Fibroblast of pulmonary artery (primary cell): ENCODE measurements at regions not wholly inside any gene's neighbourhood (a gene's known extent, or its start where the extent isn't known, plus 50 kb on each side); places are given as distances from the start of the nearest gene placed in this dataset.

ENCODE experiments used
- DNase-seq: peaks from one replicate; pipeline ENCODE4 v3.0.0-alpha.2; 2010; ENCODE audit warnings: low read depth
- H3K4me3 ChIP-seq: replicated peaks from 2 replicates; pipeline ENCODE4 v1.5.1; 2011; ENCODE audit warnings: low read depth, mild to moderate bottlenecking, control low read depth, low read length, moderate library complexity
- TF ChIP-seq, protein P1 (sequence below): IDR thresholded peaks from 2 replicates; pipeline ENCODE4 v1.5.1; 2011; ENCODE audit warnings: mild to moderate bottlenecking, control low read depth, low read length, inconsistent platforms; ENCODE audit errors: missing control alignments

DNA sequence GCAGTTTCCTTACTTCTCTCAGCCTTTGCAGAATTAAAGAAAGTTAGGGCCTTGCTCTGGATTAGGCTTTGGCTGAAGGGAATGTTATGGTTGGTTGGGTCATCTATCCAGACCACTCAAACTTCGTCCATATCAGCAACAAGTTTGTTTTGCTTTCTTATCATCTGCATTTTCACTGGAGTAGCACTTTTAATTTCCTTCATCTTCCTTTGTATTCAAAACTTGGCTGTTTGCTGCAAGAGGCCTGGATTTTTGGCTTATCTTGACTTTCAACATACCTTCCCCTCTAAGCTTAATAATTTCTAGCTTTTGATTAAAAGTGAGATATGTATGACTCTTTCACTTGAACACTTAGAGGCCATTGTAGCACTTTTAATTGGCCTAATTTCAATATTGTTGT lies 126.7 kb upstream of the CENPE start:
- no peak overlapping the region for H3K4me3 ChIP-seq
- TF ChIP-seq, protein P1, sequence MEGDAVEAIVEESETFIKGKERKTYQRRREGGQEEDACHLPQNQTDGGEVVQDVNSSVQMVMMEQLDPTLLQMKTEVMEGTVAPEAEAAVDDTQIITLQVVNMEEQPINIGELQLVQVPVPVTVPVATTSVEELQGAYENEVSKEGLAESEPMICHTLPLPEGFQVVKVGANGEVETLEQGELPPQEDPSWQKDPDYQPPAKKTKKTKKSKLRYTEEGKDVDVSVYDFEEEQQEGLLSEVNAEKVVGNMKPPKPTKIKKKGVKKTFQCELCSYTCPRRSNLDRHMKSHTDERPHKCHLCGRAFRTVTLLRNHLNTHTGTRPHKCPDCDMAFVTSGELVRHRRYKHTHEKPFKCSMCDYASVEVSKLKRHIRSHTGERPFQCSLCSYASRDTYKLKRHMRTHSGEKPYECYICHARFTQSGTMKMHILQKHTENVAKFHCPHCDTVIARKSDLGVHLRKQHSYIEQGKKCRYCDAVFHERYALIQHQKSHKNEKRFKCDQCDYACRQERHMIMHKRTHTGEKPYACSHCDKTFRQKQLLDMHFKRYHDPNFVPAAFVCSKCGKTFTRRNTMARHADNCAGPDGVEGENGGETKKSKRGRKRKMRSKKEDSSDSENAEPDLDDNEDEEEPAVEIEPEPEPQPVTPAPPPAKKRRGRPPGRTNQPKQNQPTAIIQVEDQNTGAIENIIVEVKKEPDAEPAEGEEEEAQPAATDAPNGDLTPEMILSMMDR = no peak
- DNase-seq = no peak

DNA sequence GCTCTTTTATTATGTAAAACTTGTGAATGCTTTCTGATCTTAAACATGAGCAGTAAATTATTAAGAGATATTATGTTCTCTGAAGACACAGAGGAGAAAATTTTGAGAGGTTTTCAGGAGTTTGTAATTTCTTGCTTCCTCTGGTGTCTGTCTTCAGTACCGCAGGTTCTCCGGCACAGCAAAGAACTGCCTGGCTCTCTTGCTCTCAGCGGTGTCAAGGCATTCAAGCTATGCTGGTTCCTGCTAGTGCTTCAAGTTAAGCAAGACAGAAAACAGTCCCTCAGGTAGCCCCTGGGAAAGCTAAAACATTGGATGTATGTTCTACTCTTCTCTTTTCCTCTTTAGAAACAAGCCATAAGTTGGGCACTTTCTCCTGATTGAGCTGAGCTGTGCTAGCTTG lies 120.2 kb upstream of the CENPE start:
- TF ChIP-seq, protein P1 = no peak
- no peak for DNase-seq
- H3K4me3 ChIP-seq = no peak overlapping the region

DNA sequence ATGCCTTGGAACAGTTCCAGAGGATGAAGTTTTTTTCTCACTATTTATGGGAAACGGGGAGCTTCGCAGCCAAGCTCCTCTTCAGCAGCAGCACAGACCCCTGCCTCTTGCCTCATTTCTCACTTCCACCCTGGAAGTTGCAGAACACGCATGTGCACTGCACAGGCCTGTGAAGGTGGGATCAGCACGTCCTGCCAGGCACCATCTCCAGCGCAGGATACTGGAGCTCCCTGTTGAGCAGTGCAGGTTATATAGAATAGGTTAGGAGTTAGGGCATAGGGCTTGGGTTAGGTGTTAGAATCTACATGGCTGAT lies 110.1 kb upstream of the CENPE start:
- DNase-seq = no peak

DNA sequence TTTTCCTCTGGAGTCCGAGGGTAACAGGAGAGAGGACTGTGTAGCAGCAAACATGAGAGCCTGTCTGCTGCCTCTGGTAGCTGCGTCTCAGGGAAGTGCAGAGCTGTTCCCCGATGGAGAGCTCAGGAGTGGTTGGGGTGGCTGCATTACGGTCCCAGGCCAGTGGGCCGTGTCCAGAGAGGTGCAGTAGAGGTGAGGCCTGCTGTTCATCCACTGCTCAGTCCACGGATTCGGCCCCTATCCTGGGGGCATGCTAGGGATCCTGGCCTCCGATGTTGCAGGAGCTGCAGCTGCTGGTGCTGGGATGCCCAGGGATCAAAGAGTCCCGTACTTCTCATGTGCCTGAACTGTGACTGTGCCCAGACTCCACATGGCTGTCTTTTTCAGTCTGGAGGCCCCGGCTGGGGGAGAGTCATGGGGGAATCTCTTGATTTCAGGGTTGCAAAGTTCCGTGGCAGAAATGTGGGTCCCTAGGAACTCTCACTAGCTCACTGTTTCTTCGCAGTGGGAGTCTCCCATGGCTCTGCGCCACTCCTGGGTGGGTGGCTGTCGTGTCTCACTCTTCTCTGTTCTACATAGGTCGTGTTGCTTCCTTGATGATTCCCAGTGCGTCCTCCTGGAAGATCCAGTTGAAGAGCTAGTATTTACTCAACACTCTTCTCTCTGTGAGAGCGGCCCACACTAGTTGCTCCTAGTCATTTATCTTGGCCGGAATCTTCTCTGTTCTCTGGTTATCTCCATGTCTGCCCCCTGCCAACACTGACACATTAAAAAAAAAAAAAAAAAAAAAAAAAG lies 109.5 kb upstream of the CENPE start:
- TF ChIP-seq, protein P1 = no peak
- H3K4me3 ChIP-seq = no peak overlapping the region
- no peak for DNase-seq

More for the DNA sequence above, 110.1 kb upstream of the CENPE start:
- no peak overlapping the region for H3K4me3 ChIP-seq
- TF ChIP-seq, protein P1 = no peak

DNA sequence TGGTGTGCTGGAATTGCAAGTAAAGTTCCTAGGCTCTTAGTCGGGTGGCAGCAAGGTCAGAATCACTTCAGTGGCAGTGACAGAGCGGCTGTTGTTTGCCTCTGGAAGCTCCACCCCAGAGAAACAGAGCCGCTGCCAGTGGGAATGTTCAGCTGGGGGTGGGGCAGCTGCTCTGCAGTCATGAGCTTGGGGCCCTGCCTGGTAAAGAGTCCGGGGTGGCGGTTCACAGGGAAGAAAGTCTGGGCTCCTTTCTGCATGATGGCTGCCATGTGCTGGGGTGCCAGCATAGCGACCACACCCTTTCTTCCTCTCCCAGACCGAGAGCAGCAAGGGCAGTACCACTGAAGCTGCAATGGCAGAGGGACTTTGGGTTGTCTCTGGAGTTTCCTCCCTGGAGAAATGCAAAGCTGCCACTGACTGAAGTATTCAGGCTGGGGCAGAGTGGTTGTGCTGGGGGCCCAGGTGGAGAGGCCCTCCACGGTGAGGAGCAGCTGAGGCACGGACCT lies 108.8 kb upstream of the CENPE start:
- no peak overlapping the region for H3K4me3 ChIP-seq
- DNase-seq = peak; percentile 6
- TF ChIP-seq, protein P1 = no peak

DNA sequence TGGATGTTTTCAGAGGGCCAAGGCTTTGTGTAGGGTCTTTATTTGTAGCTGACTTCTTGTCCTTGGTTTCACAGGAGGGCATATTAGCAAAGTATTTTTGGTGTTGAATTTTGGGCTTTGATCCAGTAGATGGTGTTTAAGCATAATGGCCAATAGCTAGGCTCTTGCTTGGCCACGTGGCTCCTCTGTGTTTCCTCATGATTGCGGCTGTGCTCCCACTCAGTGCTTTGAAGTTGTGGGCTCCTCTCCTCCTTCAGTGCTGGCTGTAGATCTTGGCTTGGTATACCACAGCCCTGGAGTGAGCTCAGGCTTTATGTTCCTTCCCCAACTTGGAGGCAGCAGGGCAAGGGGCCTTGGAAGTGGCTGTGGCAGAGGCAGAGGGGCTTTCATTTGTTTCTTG lies 107.2 kb upstream of the CENPE start:
- H3K4me3 ChIP-seq = no peak overlapping the region
- no peak for DNase-seq
- TF ChIP-seq, protein P1 = no peak

DNA sequence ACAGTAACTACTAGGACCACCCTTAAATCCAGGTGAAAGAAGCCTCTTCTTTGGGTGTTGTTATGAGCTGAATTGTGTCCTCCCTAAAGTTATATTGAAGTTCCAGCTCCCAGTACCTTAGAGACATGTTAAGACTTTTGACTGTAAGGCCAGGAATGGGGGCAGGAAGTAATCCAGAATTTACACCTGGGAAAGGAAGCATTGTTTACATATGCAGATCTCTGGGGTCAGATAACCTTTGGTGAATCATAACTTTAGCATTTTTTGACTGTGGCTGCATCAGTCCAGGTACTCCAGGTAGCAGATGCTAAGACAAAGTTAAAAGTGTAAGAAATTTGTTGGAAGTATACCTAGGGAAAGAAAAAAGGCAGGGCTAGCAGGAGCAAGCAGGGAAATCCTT lies 104.9 kb upstream of the CENPE start:
- no peak for DNase-seq
- no peak overlapping the region for H3K4me3 ChIP-seq
- TF ChIP-seq, protein P1 = no peak
